ENCODE measurements at regions not wholly inside any gene's neighbourhood (a gene's known extent, or its start where the extent isn't known, plus 50 kb on each side); places are given as distances from the start of the nearest gene placed in this dataset.

- DNase-seq = no peak
- Histone ChIP-seq H3K4me2 (ENCODE audit: low read length, poor library complexity, severe bottlenecking) (no peak overlapping the region), H2BK12ac (ENCODE audit: low read length in 2 of 2) (no peak overlapping the region), H2AK5ac (ENCODE audit: low read length, severe bottlenecking) (no peak overlapping the region), H4K91ac (ENCODE audit: low read length) (no peak overlapping the region), H3K18ac (ENCODE audit: low read depth in 1 of 2, low read length in 2 of 2) (no peak overlapping the region), H2BK15ac (ENCODE audit: low read depth, poor library complexity, severe bottlenecking) (no peak overlapping the region), H3K23ac (ENCODE audit: low read length in 2 of 2) (no peak overlapping the region), H3K36me3 (ENCODE audit: control insufficient read depth in 1 of 2, insufficient read depth in 2 of 2, low read depth in 1 of 2, low read length in 2 of 2) (no peaks in the 10 kb centered on the region), H3K4me3 (ENCODE audit: insufficient read depth in 1 of 2, low read depth in 1 of 2, low read length in 2 of 2) (no peak overlapping the region), H3K27ac (ENCODE audit: low read length, poor library complexity, severe bottlenecking) (no peak overlapping the region), H2AFZ (ENCODE audit: low read depth, low read length) (no peak overlapping the region), H2BK120ac (ENCODE audit: low read depth, low read length) (no peak overlapping the region), H3K79me1 (replicated peaks; ENCODE audit: low read length, poor library complexity, severe bottlenecking) (no peaks in the 10 kb centered on the region), H4K8ac (ENCODE audit: low read length) (no peak overlapping the region), H3K27me3 (ENCODE audit: control insufficient read depth in 1 of 2, insufficient read depth in 1 of 2, low read length in 2 of 2) (no peaks in the 10 kb centered on the region), H3K4me1 (ENCODE audit: control insufficient read depth, insufficient read depth, low read depth, low read length) (no peaks in the 10 kb centered on the region), H3K9me3 (ENCODE audit: control insufficient read depth, low read length) (peaks cover 8% of the 10 kb centered on the region), H3K14ac (ENCODE audit: low read length in 2 of 2) (no peak overlapping the region), H3K9ac (ENCODE audit: low read length) (no peak overlapping the region), H3K4ac (ENCODE audit: low read depth in 1 of 2, low read length in 2 of 2) (no peak overlapping the region), H2BK5ac (ENCODE audit: low read depth, low read length, poor library complexity, severe bottlenecking) (no peak overlapping the region)
- no CpG with 5 or more reads among the region's 1 CpG for WGBS
These were observed 725.9 kb upstream of the CCDC179 start for GRCh38 chr11:23586173-23586572.

- no peak overlapping the region for H4K8ac ChIP-seq (ENCODE audit: low read length)
- H3K4me3 ChIP-seq (ENCODE audit: insufficient read depth in 1 of 2, low read depth in 1 of 2, low read length in 2 of 2) = no peak overlapping the region
- WGBS = 87% methylated on average over 3 of the region's 3 CpGs
- H2BK15ac ChIP-seq (ENCODE audit: low read depth, poor library complexity, severe bottlenecking) = no peak overlapping the region
- no peak overlapping the region for H3K9ac ChIP-seq (ENCODE audit: low read length)
- no peak overlapping the region for H3K23ac ChIP-seq (ENCODE audit: low read length in 2 of 2)
- no peaks in the 10 kb centered on the region for H3K27me3 ChIP-seq (ENCODE audit: control insufficient read depth in 1 of 2, insufficient read depth in 1 of 2, low read length in 2 of 2)
- H2BK5ac ChIP-seq (ENCODE audit: low read depth, low read length, poor library complexity, severe bottlenecking) = no peak overlapping the region
- no peaks in the 10 kb centered on the region for H3K79me1 ChIP-seq (replicated peaks; ENCODE audit: low read length, poor library complexity, severe bottlenecking)
- no peak overlapping the region for H2BK120ac ChIP-seq (ENCODE audit: low read depth, low read length)
- no peaks in the 10 kb centered on the region for H3K36me3 ChIP-seq (ENCODE audit: control insufficient read depth in 1 of 2, insufficient read depth in 2 of 2, low read depth in 1 of 2, low read length in 2 of 2)
- H3K14ac ChIP-seq (ENCODE audit: low read length in 2 of 2) = no peak overlapping the region
- H3K18ac ChIP-seq (ENCODE audit: low read depth in 1 of 2, low read length in 2 of 2) = no peak overlapping the region
- H3K4me2 ChIP-seq (ENCODE audit: low read length, poor library complexity, severe bottlenecking) = no peak overlapping the region
- H2AK5ac ChIP-seq (ENCODE audit: low read length, severe bottlenecking) = no peak overlapping the region
- no peak for DNase-seq
- no peak overlapping the region for H2AFZ ChIP-seq (ENCODE audit: low read depth, low read length)
- H3K9me3 ChIP-seq (ENCODE audit: control insufficient read depth, low read length) = peaks cover 8% of the 10 kb centered on the region
- H2BK12ac ChIP-seq (ENCODE audit: low read length in 2 of 2) = no peak overlapping the region
- no peak overlapping the region for H3K4ac ChIP-seq (ENCODE audit: low read depth in 1 of 2, low read length in 2 of 2)
- H3K27ac ChIP-seq (ENCODE audit: low read length, poor library complexity, severe bottlenecking) = no peak overlapping the region
- H3K4me1 ChIP-seq (ENCODE audit: control insufficient read depth, insufficient read depth, low read depth, low read length) = no peaks in the 10 kb centered on the region
- H4K91ac ChIP-seq (ENCODE audit: low read length) = no peak overlapping the region
These were observed 730.5 kb upstream of the CCDC179 start for GRCh38 chr11:23590596-23591308.

- no peak overlapping the region for H3K4me2 ChIP-seq (ENCODE audit: low read length, poor library complexity, severe bottlenecking)
- WGBS = 100% methylated on average over 1 of the region's 3 CpGs
- no peak overlapping the region for H2BK120ac ChIP-seq (ENCODE audit: low read depth, low read length)
These were observed 734.5 kb upstream of the CCDC179 start for GRCh38 chr11:23594755-23595154.

GRCh38 chr11:23604966-23605365 is 744.7 kb upstream of the CCDC179 start:
- Histone ChIP-seq H2BK15ac (ENCODE audit: low read depth, poor library complexity, severe bottlenecking) (no peak overlapping the region), H3K36me3 (ENCODE audit: control insufficient read depth in 1 of 2, insufficient read depth in 2 of 2, low read depth in 1 of 2, low read length in 2 of 2) (no peaks in the 10 kb centered on the region), H2AK5ac (ENCODE audit: low read length, severe bottlenecking) (no peak overlapping the region), H2BK120ac (ENCODE audit: low read depth, low read length) (no peak overlapping the region), H4K8ac (ENCODE audit: low read length) (no peak overlapping the region), H3K4ac (ENCODE audit: low read depth in 1 of 2, low read length in 2 of 2) (no peak overlapping the region), H2BK5ac (ENCODE audit: low read depth, low read length, poor library complexity, severe bottlenecking) (no peak overlapping the region), H2BK12ac (ENCODE audit: low read length in 2 of 2) (no peak overlapping the region), H3K14ac (ENCODE audit: low read length in 2 of 2) (no peak overlapping the region), H3K18ac (ENCODE audit: low read depth in 1 of 2, low read length in 2 of 2) (no peak overlapping the region), H3K4me2 (ENCODE audit: low read length, poor library complexity, severe bottlenecking) (no peak overlapping the region), H3K9me3 (ENCODE audit: control insufficient read depth, low read length) (no peaks in the 10 kb centered on the region), H2AFZ (ENCODE audit: low read depth, low read length) (no peak overlapping the region), H3K4me1 (ENCODE audit: control insufficient read depth, insufficient read depth, low read depth, low read length) (no peaks in the 10 kb centered on the region), H4K91ac (ENCODE audit: low read length) (no peak overlapping the region), H3K9ac (ENCODE audit: low read length) (no peak overlapping the region), H3K79me1 (replicated peaks; ENCODE audit: low read length, poor library complexity, severe bottlenecking) (no peaks in the 10 kb centered on the region), H3K23ac (ENCODE audit: low read length in 2 of 2) (no peak overlapping the region), H3K27ac (ENCODE audit: low read length, poor library complexity, severe bottlenecking) (no peak overlapping the region), H3K4me3 (ENCODE audit: insufficient read depth in 1 of 2, low read depth in 1 of 2, low read length in 2 of 2) (no peak overlapping the region), H3K27me3 (ENCODE audit: control insufficient read depth in 1 of 2, insufficient read depth in 1 of 2, low read length in 2 of 2) (no peaks in the 10 kb centered on the region)
- peak; percentile 2 for DNase-seq
- WGBS = no CpG with 5 or more reads among the region's 3 CpGs

More at GRCh38 chr11:23594755-23595154, 734.5 kb upstream of the CCDC179 start:
- no peak overlapping the region for H4K8ac ChIP-seq (ENCODE audit: low read length)
- H3K23ac ChIP-seq (ENCODE audit: low read length in 2 of 2) = no peak overlapping the region
- H3K27me3 ChIP-seq (ENCODE audit: control insufficient read depth in 1 of 2, insufficient read depth in 1 of 2, low read length in 2 of 2) = no peaks in the 10 kb centered on the region
- no peak overlapping the region for H3K4ac ChIP-seq (ENCODE audit: low read depth in 1 of 2, low read length in 2 of 2)
- no peak overlapping the region for H4K91ac ChIP-seq (ENCODE audit: low read length)
- H2BK12ac ChIP-seq (ENCODE audit: low read length in 2 of 2) = no peak overlapping the region
- no peak for DNase-seq
- H3K4me3 ChIP-seq (ENCODE audit: insufficient read depth in 1 of 2, low read depth in 1 of 2, low read length in 2 of 2) = no peak overlapping the region
- no peaks in the 10 kb centered on the region for H3K4me1 ChIP-seq (ENCODE audit: control insufficient read depth, insufficient read depth, low read depth, low read length)
- no peaks in the 10 kb centered on the region for H3K9me3 ChIP-seq (ENCODE audit: control insufficient read depth, low read length)
- H3K79me1 ChIP-seq (replicated peaks; ENCODE audit: low read length, poor library complexity, severe bottlenecking) = no peaks in the 10 kb centered on the region
- no peak overlapping the region for H3K18ac ChIP-seq (ENCODE audit: low read depth in 1 of 2, low read length in 2 of 2)
- H3K14ac ChIP-seq (ENCODE audit: low read length in 2 of 2) = no peak overlapping the region
- no peak overlapping the region for H3K27ac ChIP-seq (ENCODE audit: low read length, poor library complexity, severe bottlenecking)
- no peak overlapping the region for H3K9ac ChIP-seq (ENCODE audit: low read length)
- no peak overlapping the region for H2AFZ ChIP-seq (ENCODE audit: low read depth, low read length)
- no peak overlapping the region for H2BK15ac ChIP-seq (ENCODE audit: low read depth, poor library complexity, severe bottlenecking)
- H3K36me3 ChIP-seq (ENCODE audit: control insufficient read depth in 1 of 2, insufficient read depth in 2 of 2, low read depth in 1 of 2, low read length in 2 of 2) = no peaks in the 10 kb centered on the region
- no peak overlapping the region for H2AK5ac ChIP-seq (ENCODE audit: low read length, severe bottlenecking)
- H2BK5ac ChIP-seq (ENCODE audit: low read depth, low read length, poor library complexity, severe bottlenecking) = no peak overlapping the region
